ENCODE measurements at regions not wholly inside any gene's neighbourhood (a gene's known extent, or its start where the extent isn't known, plus 50 kb on each side); places are given as distances from the start of the nearest gene placed in this dataset.
A peak's percentile ranks its signal among the peaks of the same experiment; 100 is the strongest.
"Not testable (repeated sequence)": the region's sequence is repeated elsewhere in the genome, so short reads cannot be mapped to it uniquely, and the experiment has no call there.

- Mint-ChIP-seq H3K9me3 (peaks cover 7% of the 10 kb centered on the region), H3K4me1 (ENCODE audit: low read depth) (peaks cover 24% of the 10 kb centered on the region), H3K27me3 (peaks cover 3% of the 10 kb centered on the region), H3K4me3 (no peak overlapping the region), H3K36me3 (ENCODE audit: low read depth) (no peaks in the 10 kb centered on the region), H3K27ac (peak overlapping the region; percentile 21)
Observed at GRCh38 chr5:89308606-89309040, 425.6 kb upstream of the MEF2C start.

GRCh38 chr5:89307972-89308371 lies 425.0 kb upstream of the MEF2C start:
- Mint-ChIP-seq H3K36me3 (ENCODE audit: low read depth) (no peaks in the 10 kb centered on the region), H3K4me1 (ENCODE audit: low read depth) (peaks cover 17% of the 10 kb centered on the region), H3K27ac (no peak overlapping the region), H3K27me3 (peaks cover 3% of the 10 kb centered on the region), H3K9me3 (peaks cover 7% of the 10 kb centered on the region), H3K4me3 (no peak overlapping the region)

- H3K36me3 Mint-ChIP-seq (ENCODE audit: low read depth); H3K4me1 Mint-ChIP-seq (ENCODE audit: low read depth): not testable (repeated sequence)
Observed at GRCh38 chr5:89307141-89307540, 424.2 kb upstream of the MEF2C start.

GRCh38 chr5:89303033-89303480 lies 420.1 kb upstream of the MEF2C start:
- no peak overlapping the region for H3K27ac Mint-ChIP-seq
- H3K9me3 Mint-ChIP-seq, result peaks cover 4% of the 10 kb centered on the region
- no peak overlapping the region for H3K4me3 Mint-ChIP-seq
- H3K27me3 Mint-ChIP-seq, result no peaks in the 10 kb centered on the region
- H3K4me1 Mint-ChIP-seq (ENCODE audit: low read depth), result peaks cover 8% of the 10 kb centered on the region
- no peaks in the 10 kb centered on the region for H3K36me3 Mint-ChIP-seq (ENCODE audit: low read depth)

More at GRCh38 chr5:89307141-89307540, 424.2 kb upstream of the MEF2C start:
- H3K27ac Mint-ChIP-seq, H3K27me3 Mint-ChIP-seq, H3K9me3 Mint-ChIP-seq, H3K4me3 Mint-ChIP-seq: not testable (repeated sequence)

- no peaks in the 10 kb centered on the region for H3K36me3 Mint-ChIP-seq (ENCODE audit: low read depth)
- no peak overlapping the region for H3K4me3 Mint-ChIP-seq
- H3K27me3 Mint-ChIP-seq, result no peaks in the 10 kb centered on the region
- peaks cover 4% of the 10 kb centered on the region for H3K9me3 Mint-ChIP-seq
- peaks cover 8% of the 10 kb centered on the region for H3K4me1 Mint-ChIP-seq (ENCODE audit: low read depth)
- no peak overlapping the region for H3K27ac Mint-ChIP-seq
Observed at GRCh38 chr5:89302102-89302891, 419.3 kb upstream of the MEF2C start.

- no peak overlapping the region for H3K27ac Mint-ChIP-seq
Observed at GRCh38 chr5:89301321-89302025, 418.5 kb upstream of the MEF2C start.

GRCh38 chr5:89300426-89300970 lies 417.5 kb upstream of the MEF2C start:
- H3K4me1 Mint-ChIP-seq (ENCODE audit: low read depth), result peaks cover 8% of the 10 kb centered on the region
- H3K36me3 Mint-ChIP-seq (ENCODE audit: low read depth), result no peaks in the 10 kb centered on the region
- H3K4me3 Mint-ChIP-seq, result no peak overlapping the region
- H3K27ac Mint-ChIP-seq, result peak overlapping the region; percentile 42
- no peaks in the 10 kb centered on the region for H3K9me3 Mint-ChIP-seq
- H3K27me3 Mint-ChIP-seq, result no peaks in the 10 kb centered on the region

More at GRCh38 chr5:89301321-89302025, 418.5 kb upstream of the MEF2C start:
- Mint-ChIP-seq H3K4me1 (ENCODE audit: low read depth) (peaks cover 8% of the 10 kb centered on the region), H3K27me3 (no peaks in the 10 kb centered on the region), H3K9me3 (peaks cover 4% of the 10 kb centered on the region), H3K4me3 (no peak overlapping the region), H3K36me3 (ENCODE audit: low read depth) (no peaks in the 10 kb centered on the region)

GRCh38 chr5:89299998-89300397 lies 417.0 kb upstream of the MEF2C start:
- no peaks in the 10 kb centered on the region for H3K36me3 Mint-ChIP-seq (ENCODE audit: low read depth)
- no peak overlapping the region for H3K4me3 Mint-ChIP-seq
- no peak overlapping the region for H3K27ac Mint-ChIP-seq
- no peaks in the 10 kb centered on the region for H3K27me3 Mint-ChIP-seq
- H3K9me3 Mint-ChIP-seq, result no peaks in the 10 kb centered on the region
- peaks cover 8% of the 10 kb centered on the region for H3K4me1 Mint-ChIP-seq (ENCODE audit: low read depth)

- no peak overlapping the region for H3K4me3 Mint-ChIP-seq
- H3K36me3 Mint-ChIP-seq (ENCODE audit: low read depth), result no peaks in the 10 kb centered on the region
- H3K4me1 Mint-ChIP-seq (ENCODE audit: low read depth), result peaks cover 8% of the 10 kb centered on the region
- no peaks in the 10 kb centered on the region for H3K9me3 Mint-ChIP-seq
- no peaks in the 10 kb centered on the region for H3K27me3 Mint-ChIP-seq
- H3K27ac Mint-ChIP-seq, result no peak overlapping the region
Observed at GRCh38 chr5:89297066-89297465, 414.1 kb upstream of the MEF2C start.

GRCh38 chr5:89293810-89294209 lies 410.8 kb upstream of the MEF2C start:
- H3K36me3 Mint-ChIP-seq (ENCODE audit: low read depth), result no peaks in the 10 kb centered on the region
- H3K4me1 Mint-ChIP-seq (ENCODE audit: low read depth), result no peaks in the 10 kb centered on the region
- no peak overlapping the region for H3K27ac Mint-ChIP-seq
- H3K27me3 Mint-ChIP-seq, result no peaks in the 10 kb centered on the region
- H3K4me3 Mint-ChIP-seq, result no peak overlapping the region
- H3K9me3 Mint-ChIP-seq, result no peaks in the 10 kb centered on the region

- H3K36me3 Mint-ChIP-seq (ENCODE audit: low read depth), result no peaks in the 10 kb centered on the region
- H3K4me3 Mint-ChIP-seq, result no peak overlapping the region
- no peaks in the 10 kb centered on the region for H3K9me3 Mint-ChIP-seq
- H3K27me3 Mint-ChIP-seq, result no peaks in the 10 kb centered on the region
- H3K4me1 Mint-ChIP-seq (ENCODE audit: low read depth), result no peaks in the 10 kb centered on the region
- H3K27ac Mint-ChIP-seq, result no peak overlapping the region
Observed at GRCh38 chr5:89292487-89292886, 409.5 kb upstream of the MEF2C start.

- H3K27ac Mint-ChIP-seq, result no peak overlapping the region
Observed at GRCh38 chr5:89289604-89290003, 406.6 kb upstream of the MEF2C start.

GRCh38 chr5:89287964-89288363 lies 405.0 kb upstream of the MEF2C start:
- H3K9me3 Mint-ChIP-seq, result peaks cover 4% of the 10 kb centered on the region

More at GRCh38 chr5:89289604-89290003, 406.6 kb upstream of the MEF2C start:
- no peak overlapping the region for H3K4me3 Mint-ChIP-seq
- H3K27me3 Mint-ChIP-seq, result peaks cover under 1% of the 10 kb centered on the region
- peaks cover under 1% of the 10 kb centered on the region for H3K9me3 Mint-ChIP-seq
- no peaks in the 10 kb centered on the region for H3K4me1 Mint-ChIP-seq (ENCODE audit: low read depth)
- no peaks in the 10 kb centered on the region for H3K36me3 Mint-ChIP-seq (ENCODE audit: low read depth)

GRCh38 chr5:89286320-89286719 lies 403.3 kb upstream of the MEF2C start:
- H3K27me3 Mint-ChIP-seq, result peaks cover 4% of the 10 kb centered on the region
- H3K36me3 Mint-ChIP-seq (ENCODE audit: low read depth), result no peaks in the 10 kb centered on the region
- H3K4me3 Mint-ChIP-seq, result no peak overlapping the region
- peaks cover 4% of the 10 kb centered on the region for H3K9me3 Mint-ChIP-seq
- H3K27ac Mint-ChIP-seq, result no peak overlapping the region
- H3K4me1 Mint-ChIP-seq (ENCODE audit: low read depth), result peaks cover 16% of the 10 kb centered on the region

More at GRCh38 chr5:89287964-89288363, 405.0 kb upstream of the MEF2C start:
- Mint-ChIP-seq H3K36me3 (ENCODE audit: low read depth) (no peaks in the 10 kb centered on the region), H3K27ac (no peak overlapping the region), H3K27me3 (peaks cover 4% of the 10 kb centered on the region), H3K4me3 (no peak overlapping the region), H3K4me1 (ENCODE audit: low read depth) (no peaks in the 10 kb centered on the region)
